ENCODE measurements at regions not wholly inside any gene's neighbourhood (a gene's known extent, or its start where the extent isn't known, plus 50 kb on each side); places are given as distances from the start of the nearest gene placed in this dataset.

DNA sequence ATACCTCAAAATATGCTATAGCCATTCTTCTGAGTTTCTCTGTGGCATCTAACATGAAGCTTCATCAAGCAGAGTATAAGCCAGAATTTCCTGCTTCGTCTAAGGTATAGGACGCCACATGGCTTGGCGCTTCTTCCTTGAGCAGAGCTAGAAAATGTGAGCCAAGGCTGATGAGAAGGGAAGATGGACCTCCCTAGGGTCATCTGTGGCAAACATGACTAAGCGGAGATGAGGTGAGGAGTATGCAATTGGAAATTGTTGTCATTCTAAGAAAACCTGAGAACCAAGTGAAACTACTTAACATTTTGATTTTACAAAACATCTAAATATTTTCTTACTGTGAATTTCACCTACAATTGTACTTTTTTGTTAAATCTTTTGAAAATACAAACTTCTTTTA, 466.5 kb downstream of the PSAT1 start:
- H4K91ac ChIP-seq (ENCODE audit: low read length) = no peak overlapping the region
- no peak overlapping the region for H3K18ac ChIP-seq (ENCODE audit: low read depth in 1 of 2, low read length in 2 of 2)
- H3K36me3 ChIP-seq (ENCODE audit: control insufficient read depth in 1 of 2, insufficient read depth in 2 of 2, low read depth in 1 of 2, low read length in 2 of 2) = no peaks in the 10 kb centered on the region
- H3K27me3 ChIP-seq (ENCODE audit: control insufficient read depth in 1 of 2, insufficient read depth in 1 of 2, low read length in 2 of 2) = no peaks in the 10 kb centered on the region
- H3K27ac ChIP-seq (ENCODE audit: low read length, poor library complexity, severe bottlenecking) = no peak overlapping the region
- H3K79me1 ChIP-seq (replicated peaks; ENCODE audit: low read length, poor library complexity, severe bottlenecking) = no peaks in the 10 kb centered on the region
- no peak overlapping the region for H3K4ac ChIP-seq (ENCODE audit: low read depth in 1 of 2, low read length in 2 of 2)
- H4K8ac ChIP-seq (ENCODE audit: low read length) = no peak overlapping the region
- no peak overlapping the region for H3K14ac ChIP-seq (ENCODE audit: low read length in 2 of 2)
- no peak overlapping the region for H2BK120ac ChIP-seq (ENCODE audit: low read depth, low read length)
- no peaks in the 10 kb centered on the region for H3K4me1 ChIP-seq (ENCODE audit: control insufficient read depth, insufficient read depth, low read depth, low read length)
- H3K4me2 ChIP-seq (ENCODE audit: low read length, poor library complexity, severe bottlenecking) = no peak overlapping the region
- H3K9me3 ChIP-seq (ENCODE audit: control insufficient read depth, low read length) = no peaks in the 10 kb centered on the region
- no peak overlapping the region for H2BK5ac ChIP-seq (ENCODE audit: low read depth, low read length, poor library complexity, severe bottlenecking)
- H2BK15ac ChIP-seq (ENCODE audit: low read depth, poor library complexity, severe bottlenecking) = no peak overlapping the region
- no peak overlapping the region for H3K23ac ChIP-seq (ENCODE audit: low read length in 2 of 2)
- H3K4me3 ChIP-seq (ENCODE audit: insufficient read depth in 1 of 2, low read depth in 1 of 2, low read length in 2 of 2) = no peak overlapping the region
- H3K9ac ChIP-seq (ENCODE audit: low read length) = no peak overlapping the region
- no peak overlapping the region for H2BK12ac ChIP-seq (ENCODE audit: low read length in 2 of 2)
- 96% methylated on average over 3 of the region's 4 CpGs for WGBS
- H2AK5ac ChIP-seq (ENCODE audit: low read length, severe bottlenecking) = no peak overlapping the region
- H2AFZ ChIP-seq (ENCODE audit: low read depth, low read length) = no peak overlapping the region
- DNase-seq = no peak

DNA sequence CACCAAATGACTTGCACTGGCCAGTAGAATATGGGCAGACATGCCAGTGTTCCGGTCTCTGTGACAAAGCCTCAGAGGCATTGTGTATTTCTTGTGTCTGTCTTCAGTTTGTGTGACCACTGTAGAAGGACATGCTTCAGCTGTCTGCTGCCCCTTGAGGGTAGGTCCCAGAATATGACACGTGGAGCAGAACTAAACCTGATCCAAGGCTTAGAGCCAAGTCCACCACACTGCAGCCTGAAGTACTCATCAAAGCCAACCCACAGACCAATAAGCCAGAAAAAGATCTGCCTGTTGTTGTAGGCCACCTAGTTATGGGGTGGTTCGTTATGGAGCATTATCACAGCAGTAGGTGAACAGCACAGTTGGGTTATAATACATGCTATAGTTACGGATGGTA, 468.9 kb downstream of the PSAT1 start:
- Histone ChIP-seq H4K8ac (ENCODE audit: low read length) (no peak overlapping the region), H3K79me1 (replicated peaks; ENCODE audit: low read length, poor library complexity, severe bottlenecking) (no peaks in the 10 kb centered on the region), H2BK15ac (ENCODE audit: low read depth, poor library complexity, severe bottlenecking) (no peak overlapping the region), H3K14ac (ENCODE audit: low read length in 2 of 2) (no peak overlapping the region), H3K9me3 (ENCODE audit: control insufficient read depth, low read length) (no peaks in the 10 kb centered on the region), H3K4me2 (ENCODE audit: low read length, poor library complexity, severe bottlenecking) (no peak overlapping the region), H3K4me3 (ENCODE audit: insufficient read depth in 1 of 2, low read depth in 1 of 2, low read length in 2 of 2) (no peak overlapping the region), H3K9ac (ENCODE audit: low read length) (no peak overlapping the region), H2BK12ac (ENCODE audit: low read length in 2 of 2) (no peak overlapping the region), H2AFZ (ENCODE audit: low read depth, low read length) (no peak overlapping the region), H2AK5ac (ENCODE audit: low read length, severe bottlenecking) (no peak overlapping the region), H3K18ac (ENCODE audit: low read depth in 1 of 2, low read length in 2 of 2) (no peak overlapping the region), H4K91ac (ENCODE audit: low read length) (no peak overlapping the region), H2BK120ac (ENCODE audit: low read depth, low read length) (no peak overlapping the region), H3K36me3 (ENCODE audit: control insufficient read depth in 1 of 2, insufficient read depth in 2 of 2, low read depth in 1 of 2, low read length in 2 of 2) (no peaks in the 10 kb centered on the region), H2BK5ac (ENCODE audit: low read depth, low read length, poor library complexity, severe bottlenecking) (no peak overlapping the region), H3K4me1 (ENCODE audit: control insufficient read depth, insufficient read depth, low read depth, low read length) (no peaks in the 10 kb centered on the region), H3K23ac (ENCODE audit: low read length in 2 of 2) (no peak overlapping the region), H3K4ac (ENCODE audit: low read depth in 1 of 2, low read length in 2 of 2) (no peak overlapping the region), H3K27me3 (ENCODE audit: control insufficient read depth in 1 of 2, insufficient read depth in 1 of 2, low read length in 2 of 2) (no peaks in the 10 kb centered on the region), H3K27ac (ENCODE audit: low read length, poor library complexity, severe bottlenecking) (no peak overlapping the region)
- WGBS = 94% methylated on average over 4 of the region's 4 CpGs
- DNase-seq = no peak

DNA sequence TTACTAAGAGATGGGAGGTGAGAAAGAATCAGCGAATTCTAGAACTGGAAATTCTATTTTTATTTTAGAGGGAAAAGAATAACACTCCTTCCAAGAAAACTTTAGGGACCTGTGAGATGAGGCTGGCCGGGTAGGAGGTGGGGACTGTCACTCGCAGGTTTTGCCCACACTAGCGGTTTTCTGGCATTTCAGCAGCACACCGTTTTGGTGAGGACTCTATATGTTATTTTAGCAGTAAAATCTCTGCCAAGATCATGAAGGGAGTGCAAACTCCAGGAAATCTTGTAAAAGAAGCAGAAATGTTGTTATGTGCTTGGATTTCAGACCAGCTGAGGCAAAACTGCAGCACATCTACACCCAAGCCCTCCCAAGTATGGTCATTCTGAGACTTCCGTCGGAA, 470.6 kb downstream of the PSAT1 start:
- 94% methylated on average over 5 of the region's 7 CpGs for WGBS
- Histone ChIP-seq H2BK120ac (ENCODE audit: low read depth, low read length) (no peak overlapping the region), H4K8ac (ENCODE audit: low read length) (no peak overlapping the region), H4K91ac (ENCODE audit: low read length) (no peak overlapping the region), H3K18ac (ENCODE audit: low read depth in 1 of 2, low read length in 2 of 2) (no peak overlapping the region), H3K4me3 (ENCODE audit: insufficient read depth in 1 of 2, low read depth in 1 of 2, low read length in 2 of 2) (no peak overlapping the region), H2BK15ac (ENCODE audit: low read depth, poor library complexity, severe bottlenecking) (no peak overlapping the region), H2BK5ac (ENCODE audit: low read depth, low read length, poor library complexity, severe bottlenecking) (no peak overlapping the region), H2BK12ac (ENCODE audit: low read length in 2 of 2) (no peak overlapping the region), H3K79me1 (replicated peaks; ENCODE audit: low read length, poor library complexity, severe bottlenecking) (no peaks in the 10 kb centered on the region), H3K36me3 (ENCODE audit: control insufficient read depth in 1 of 2, insufficient read depth in 2 of 2, low read depth in 1 of 2, low read length in 2 of 2) (no peaks in the 10 kb centered on the region), H3K14ac (ENCODE audit: low read length in 2 of 2) (no peak overlapping the region), H3K9ac (ENCODE audit: low read length) (no peak overlapping the region), H3K4me1 (ENCODE audit: control insufficient read depth, insufficient read depth, low read depth, low read length) (no peaks in the 10 kb centered on the region), H2AK5ac (ENCODE audit: low read length, severe bottlenecking) (no peak overlapping the region), H3K27ac (ENCODE audit: low read length, poor library complexity, severe bottlenecking) (no peak overlapping the region), H3K23ac (ENCODE audit: low read length in 2 of 2) (no peak overlapping the region), H3K4ac (ENCODE audit: low read depth in 1 of 2, low read length in 2 of 2) (peak overlapping the region in 1 of 2 experiments; percentile 11), H3K9me3 (ENCODE audit: control insufficient read depth, low read length) (no peaks in the 10 kb centered on the region), H3K27me3 (ENCODE audit: control insufficient read depth in 1 of 2, insufficient read depth in 1 of 2, low read length in 2 of 2) (no peaks in the 10 kb centered on the region), H2AFZ (ENCODE audit: low read depth, low read length) (no peak overlapping the region), H3K4me2 (ENCODE audit: low read length, poor library complexity, severe bottlenecking) (no peak overlapping the region)
- no peak for DNase-seq

DNA sequence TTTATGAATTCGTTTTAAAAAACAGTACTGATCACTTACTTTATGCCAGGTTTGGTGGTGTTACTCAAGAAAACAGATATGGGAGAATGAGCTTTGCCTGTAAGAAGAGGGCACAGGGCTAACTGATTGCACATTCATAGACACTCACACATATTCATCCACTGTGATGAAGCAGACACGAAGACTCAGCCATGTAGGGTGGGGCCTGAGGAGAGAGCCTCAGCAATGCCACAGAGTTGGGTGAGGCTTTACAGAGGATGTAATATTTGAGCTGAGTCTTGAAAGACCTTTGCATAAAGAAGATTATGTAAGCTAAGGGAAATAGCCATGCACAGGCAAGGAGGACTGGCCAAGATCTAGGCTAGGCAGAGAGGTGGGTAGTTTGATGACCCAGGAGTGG, 472.8 kb downstream of the PSAT1 start:
- H3K27me3 ChIP-seq (ENCODE audit: control insufficient read depth in 1 of 2, insufficient read depth in 1 of 2, low read length in 2 of 2) = no peaks in the 10 kb centered on the region
- H3K9ac ChIP-seq (ENCODE audit: low read length) = no peak overlapping the region
- no peak overlapping the region for H2BK12ac ChIP-seq (ENCODE audit: low read length in 2 of 2)
- no peaks in the 10 kb centered on the region for H3K9me3 ChIP-seq (ENCODE audit: control insufficient read depth, low read length)
- no peak for DNase-seq
- no peaks in the 10 kb centered on the region for H3K4me1 ChIP-seq (ENCODE audit: control insufficient read depth, insufficient read depth, low read depth, low read length)
- H3K14ac ChIP-seq (ENCODE audit: low read length in 2 of 2) = no peak overlapping the region
- no peak overlapping the region for H2BK15ac ChIP-seq (ENCODE audit: low read depth, poor library complexity, severe bottlenecking)
- H2AK5ac ChIP-seq (ENCODE audit: low read length, severe bottlenecking) = no peak overlapping the region
- no peak overlapping the region for H3K4ac ChIP-seq (ENCODE audit: low read depth in 1 of 2, low read length in 2 of 2)
- no peak overlapping the region for H4K91ac ChIP-seq (ENCODE audit: low read length)
- H4K8ac ChIP-seq (ENCODE audit: low read length) = no peak overlapping the region
- H3K36me3 ChIP-seq (ENCODE audit: control insufficient read depth in 1 of 2, insufficient read depth in 2 of 2, low read depth in 1 of 2, low read length in 2 of 2) = no peaks in the 10 kb centered on the region
- peak overlapping the region in 1 of 2 experiments; percentile 21 for H3K18ac ChIP-seq (ENCODE audit: low read depth in 1 of 2, low read length in 2 of 2)
- 83% methylated on average over 1 of the region's 2 CpGs for WGBS
- no peak overlapping the region for H2BK5ac ChIP-seq (ENCODE audit: low read depth, low read length, poor library complexity, severe bottlenecking)
- no peak overlapping the region for H3K4me2 ChIP-seq (ENCODE audit: low read length, poor library complexity, severe bottlenecking)
- H3K23ac ChIP-seq (ENCODE audit: low read length in 2 of 2) = no peak overlapping the region
- H3K4me3 ChIP-seq (ENCODE audit: insufficient read depth in 1 of 2, low read depth in 1 of 2, low read length in 2 of 2) = no peak overlapping the region
- H3K27ac ChIP-seq (ENCODE audit: low read length, poor library complexity, severe bottlenecking) = no peak overlapping the region
- no peaks in the 10 kb centered on the region for H3K79me1 ChIP-seq (replicated peaks; ENCODE audit: low read length, poor library complexity, severe bottlenecking)
- H2BK120ac ChIP-seq (ENCODE audit: low read depth, low read length) = no peak overlapping the region
- no peak overlapping the region for H2AFZ ChIP-seq (ENCODE audit: low read depth, low read length)
